NCI-H2081 (cell line): ENCODE measurements at regions not wholly inside any gene's neighbourhood (a gene's known extent, or its start where the extent isn't known, plus 50 kb on each side); places are given as distances from the start of the nearest gene placed in this dataset.
"Not testable (repeated sequence)": the region's sequence is repeated elsewhere in the genome, so short reads cannot be mapped to it uniquely, and the experiment has no call there.

Experiments used
- DNase-seq, 2 experiments: peaks; one replicate each; lab custom pipeline; 2025; lab: John Stamatoyannopoulos, UW

- no peak for DNase-seq
Observed at GRCh38 chr10:81576336-81576735, 298.7 kb upstream of the NRG3 start.

GRCh38 chr10:81594991-81595390 is 280.0 kb upstream of the NRG3 start:
- no peak for DNase-seq

DNA sequence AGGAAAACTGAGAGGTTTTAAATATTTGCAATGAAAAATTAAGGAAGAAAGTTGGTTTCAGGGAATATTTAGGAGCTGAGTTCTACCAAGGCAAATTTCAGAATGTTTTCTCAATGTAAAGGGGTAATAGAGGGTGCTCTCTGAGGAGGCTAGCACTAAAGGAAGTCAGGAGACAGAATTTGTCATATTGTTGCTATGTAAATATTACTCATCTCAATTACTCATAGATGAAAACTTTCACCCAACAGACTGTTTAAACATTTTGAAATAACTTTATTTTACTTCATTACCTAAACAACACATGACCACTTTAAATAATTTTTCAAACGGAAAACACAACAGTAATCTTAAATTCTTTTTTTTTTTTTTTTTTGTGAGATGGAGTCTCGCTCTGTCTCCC is 274.8 kb upstream of the NRG3 start:
- DNase-seq = no peak

GRCh38 chr10:81603106-81603620 is 271.8 kb upstream of the NRG3 start:
- no peak for DNase-seq

- DNase-seq = not testable (repeated sequence)
Observed at GRCh38 chr10:81644485-81644884, 230.5 kb upstream of the NRG3 start.

DNA sequence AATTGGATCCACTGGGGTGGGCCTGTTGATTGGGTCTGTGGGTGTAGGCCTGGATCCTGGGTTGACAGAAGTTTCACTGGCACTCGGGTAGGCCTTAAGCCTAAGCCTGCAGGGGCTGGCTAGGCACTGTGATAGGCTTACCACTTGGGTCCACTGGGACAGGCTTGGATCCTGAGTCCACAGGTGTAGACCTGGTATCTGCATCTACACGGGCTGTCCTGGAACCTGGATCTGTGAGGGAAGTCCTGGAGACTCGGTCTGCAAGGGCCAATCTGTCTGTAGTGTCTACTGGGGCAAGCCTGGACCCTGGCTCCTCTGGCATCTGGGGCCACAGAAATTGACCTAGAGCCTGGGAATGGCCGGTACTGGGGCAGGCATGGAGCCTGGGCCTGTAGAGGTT is 219.0 kb upstream of the NRG3 start:
- no peak for DNase-seq

GRCh38 chr10:81662837-81663236 is 212.2 kb upstream of the NRG3 start:
- DNase-seq = no peak

- DNase-seq = not testable (repeated sequence)
Observed at GRCh38 chr10:81664800-81665199, 210.2 kb upstream of the NRG3 start.

DNA sequence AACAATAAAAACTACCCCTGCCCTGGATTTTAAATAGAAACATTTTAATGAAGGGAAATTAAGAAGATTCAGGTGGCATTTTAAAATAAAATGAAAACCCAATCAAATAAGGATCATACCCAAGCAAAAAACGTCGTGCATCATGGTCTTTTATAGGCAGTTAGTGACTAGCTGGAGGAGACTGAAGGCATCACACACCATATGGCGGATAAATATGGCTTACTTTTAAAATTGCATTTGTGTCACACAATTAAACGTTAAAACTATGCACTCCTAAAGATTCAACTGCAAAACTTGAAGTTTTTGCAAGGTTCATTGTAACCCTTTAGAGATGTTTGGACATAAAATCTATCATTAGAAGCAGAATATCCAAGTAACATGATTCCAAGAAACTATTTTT is 200.1 kb upstream of the NRG3 start:
- no peak for DNase-seq

DNA sequence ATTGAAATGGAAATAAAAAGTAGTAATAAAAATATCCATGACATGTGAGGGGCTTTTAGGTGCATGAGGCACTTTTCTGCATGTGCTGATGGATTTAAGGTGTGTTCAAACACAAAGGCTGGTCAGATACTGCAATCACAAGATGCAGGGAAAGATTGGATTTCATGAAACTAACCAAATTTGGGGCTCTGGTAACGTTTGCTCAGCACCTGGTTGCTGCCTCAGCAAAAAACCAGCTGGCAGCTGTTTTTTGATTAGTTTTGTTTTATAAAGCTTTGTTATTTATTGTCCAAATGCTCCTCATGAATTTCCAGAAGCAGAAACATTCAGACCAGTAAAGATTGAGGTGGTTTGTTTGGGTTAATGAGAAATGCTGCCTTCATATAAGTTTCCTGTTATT is 195.7 kb upstream of the NRG3 start:
- no peak for DNase-seq

GRCh38 chr10:81680359-81680758 is 194.6 kb upstream of the NRG3 start:
- DNase-seq = no peak

GRCh38 chr10:81688459-81688858 is 186.5 kb upstream of the NRG3 start:
- DNase-seq = no peak

DNA sequence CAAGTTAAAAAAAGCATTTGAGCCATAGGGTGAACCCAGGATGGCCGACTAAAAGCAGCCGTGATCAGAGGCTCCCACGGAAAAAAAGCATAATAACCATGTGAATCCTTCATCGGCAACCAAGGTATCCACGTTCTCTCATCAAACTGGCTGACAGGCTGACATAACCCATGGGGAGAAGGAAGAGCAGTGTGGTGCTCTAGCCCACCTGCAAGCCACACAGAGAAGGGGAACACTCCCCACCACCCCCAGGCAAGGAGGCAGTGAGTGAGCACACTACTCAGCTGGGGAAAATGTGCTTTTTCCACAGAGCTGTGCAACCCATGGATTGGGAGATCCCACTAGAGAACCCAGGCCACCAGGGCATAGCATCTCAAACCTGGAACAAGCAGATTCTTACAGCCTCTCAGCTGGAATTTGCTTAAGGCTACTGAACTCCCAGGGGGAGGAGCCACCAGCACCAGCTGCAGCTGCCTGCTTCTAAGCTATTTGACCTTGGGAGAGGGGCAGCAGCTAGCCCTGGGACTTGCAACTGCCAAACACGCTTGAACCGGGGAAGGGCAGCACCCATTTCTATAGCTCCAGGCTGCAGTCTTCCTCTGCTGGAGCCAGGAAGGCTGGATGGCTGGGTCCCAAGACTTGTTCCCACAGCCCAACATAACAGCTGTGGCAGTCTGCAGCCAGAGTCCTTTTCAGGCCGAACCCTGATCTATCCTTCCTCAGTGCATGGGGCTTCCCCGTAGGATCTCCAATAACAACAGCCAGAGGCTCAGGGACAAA is 178.2 kb upstream of the NRG3 start:
- no peak for DNase-seq

DNA sequence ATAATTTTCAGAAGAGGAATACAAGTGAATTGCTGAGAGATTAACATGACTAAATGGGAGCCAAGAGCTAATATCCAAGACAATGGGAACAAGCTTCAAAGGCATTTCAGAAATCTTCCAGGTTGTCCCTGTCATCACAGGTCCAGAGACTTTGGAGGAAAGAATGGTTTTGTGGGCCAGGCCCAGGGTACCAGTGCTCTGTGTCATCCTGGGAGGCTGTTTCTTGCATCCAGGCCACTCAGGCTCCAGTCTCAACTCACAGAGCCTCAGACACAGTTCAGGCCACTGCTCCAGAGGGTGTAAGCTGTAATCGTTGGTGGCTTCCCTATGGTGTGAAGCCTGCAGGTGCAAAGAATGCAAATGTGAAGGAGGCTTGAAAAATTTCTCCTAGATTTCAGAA is 170.4 kb upstream of the NRG3 start:
- no peak for DNase-seq

DNA sequence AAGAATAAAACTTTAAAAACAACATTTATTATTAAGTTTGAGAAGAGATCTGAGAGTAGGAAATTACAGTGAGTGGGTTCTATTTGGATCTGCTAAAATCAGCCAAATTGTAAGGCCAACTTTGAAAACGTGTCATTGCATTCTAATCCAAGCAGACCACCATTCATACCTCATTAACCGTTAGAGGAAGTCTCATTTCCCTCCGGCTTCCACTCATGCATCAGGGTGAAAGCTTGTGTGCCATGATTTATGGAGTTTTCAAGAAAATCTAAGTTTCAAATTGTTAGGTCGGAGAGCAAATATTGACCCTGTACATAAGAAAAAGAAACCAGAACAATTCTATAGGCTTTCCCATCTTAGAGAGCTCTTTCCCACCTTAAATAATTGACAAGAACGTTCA is 166.6 kb upstream of the NRG3 start:
- DNase-seq = no peak

- DNase-seq = no peak
Observed at GRCh38 chr10:81708929-81709328, 166.1 kb upstream of the NRG3 start.

GRCh38 chr10:81722399-81722798 is 152.6 kb upstream of the NRG3 start:
- DNase-seq = no peak

DNA sequence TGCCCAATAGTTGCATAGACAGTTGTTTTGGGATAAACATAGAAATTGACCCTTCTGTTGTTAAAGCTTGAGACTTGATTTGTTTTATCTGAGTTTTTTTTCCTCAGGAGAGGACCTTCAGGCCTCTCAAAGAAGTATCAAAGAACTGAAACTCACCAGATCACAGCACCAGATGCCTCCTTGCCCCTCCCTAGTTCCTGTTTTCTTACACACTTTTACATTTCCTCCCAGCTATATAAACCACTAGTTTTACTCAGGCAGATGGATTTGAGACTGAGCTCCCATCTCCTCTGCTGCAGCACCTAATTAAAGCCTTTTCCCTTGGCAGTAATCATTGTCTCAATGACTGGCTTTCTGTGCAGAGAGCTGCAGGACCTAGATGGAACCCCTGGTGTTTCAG is 150.6 kb upstream of the NRG3 start:
- no peak for DNase-seq

DNA sequence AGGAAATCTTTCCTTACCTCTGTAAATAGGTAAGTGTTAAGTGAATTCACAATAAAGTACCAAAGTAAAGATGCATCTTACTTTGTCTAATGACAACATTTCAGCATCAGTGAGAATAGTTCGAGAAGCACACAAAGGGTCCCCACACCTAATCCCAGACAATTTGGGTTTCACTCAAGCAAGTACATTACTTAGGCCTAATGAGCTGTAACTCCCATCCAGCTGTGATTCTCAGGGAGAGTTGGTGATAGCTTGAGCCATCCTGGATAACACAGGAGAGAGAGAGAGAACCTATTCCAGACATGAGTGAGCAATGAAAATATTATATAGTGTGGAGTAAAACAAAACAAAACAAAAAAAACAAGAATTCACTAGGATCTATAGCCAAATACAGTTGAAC is 149.1 kb upstream of the NRG3 start:
- DNase-seq = no peak

DNA sequence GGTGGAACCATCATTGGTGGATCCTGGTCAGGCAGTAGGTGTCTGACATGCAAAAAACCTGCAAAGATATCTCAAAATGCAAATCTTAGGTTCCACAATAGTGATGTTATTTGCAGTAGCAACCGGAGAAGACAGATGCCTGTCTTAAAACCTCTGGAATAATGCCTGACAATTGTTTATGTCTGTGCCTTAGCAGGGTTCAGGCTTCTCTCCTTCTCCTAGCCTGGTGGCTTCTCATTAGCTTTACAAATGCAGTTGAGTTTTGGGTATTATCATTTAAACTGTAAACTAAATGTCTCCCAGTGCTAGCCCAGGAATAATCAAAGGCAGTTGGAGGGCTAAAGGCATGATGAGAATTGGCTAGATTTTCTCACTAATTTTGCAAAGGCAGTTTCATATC is 146.3 kb upstream of the NRG3 start:
- DNase-seq = no peak

- no peak for DNase-seq
Observed at GRCh38 chr10:81730891-81731290, 144.1 kb upstream of the NRG3 start.

- DNase-seq = no peak
Observed at GRCh38 chr10:81733542-81733941, 141.5 kb upstream of the NRG3 start.

- not testable (repeated sequence) for DNase-seq
Observed at GRCh38 chr10:81735167-81735566, 139.8 kb upstream of the NRG3 start.

- no peak for DNase-seq
Observed at GRCh38 chr10:81759111-81759510, 115.9 kb upstream of the NRG3 start.
